Keratinocyte (primary cell): ENCODE measurements at regions not wholly inside any gene's neighbourhood (a gene's known extent, or its start where the extent isn't known, plus 50 kb on each side); places are given as distances from the start of the nearest gene placed in this dataset.

Experiments used
- CTCF ChIP-seq, 3 experiments: IDR thresholded peaks in 1 of 3; conservative IDR thresholded peaks in 1 of 3; optimal IDR thresholded peaks in 1 of 3; 2 replicates in 2 of 3; 3 replicates in 1 of 3; pipeline versions ENCODE3 to v1.5.1; 2011; ENCODE audit warnings: low read length in 3 of 3, mild to moderate bottlenecking in 3 of 3, moderate library complexity in 2 of 3, control low read depth in 1 of 3, inconsistent platforms in 1 of 3; ENCODE audit not compliant: insufficient read depth in 2 of 3; ENCODE audit errors: extremely low read depth in 1 of 3
- EZH2 ChIP-seq: IDR thresholded peaks from one replicate; pipeline ENCODE4 v1.6.1; 2012; ENCODE audit warnings: inconsistent platforms, mild to moderate bottlenecking, low read length, moderate library complexity

GRCh38 chr2:117618607-117619006 lies 195.9 kb upstream of the DDX18 start:
- TF ChIP-seq CTCF (optimal IDR thresholded peaks at IDR 0.05 in 1 of 3, IDR thresholded peaks at IDR 0.05 in 1 of 3, conservative IDR thresholded peaks at IDR 0.05 in 1 of 3; ENCODE audit: extremely low read depth in 1 of 3, insufficient read depth in 2 of 3, low read length in 3 of 3), result no peak
- no peak for TF ChIP-seq EZH2
